Neural cell (in vitro differentiated cells): ENCODE measurements at regions not wholly inside any gene's neighbourhood (a gene's known extent, or its start where the extent isn't known, plus 50 kb on each side); places are given as distances from the start of the nearest gene placed in this dataset.
"Not testable (repeated sequence)": the region's sequence is repeated elsewhere in the genome, so short reads cannot be mapped to it uniquely, and the experiment has no call there.

ENCODE experiments used
- H2AFZ ChIP-seq: fragments of 200-600, 300-800 bp; sonication (generic), shearing (Covaris generic); 2 replicates; pipeline ENCODE4 v1.6.0; 2014; ENCODE audit warnings: low read depth, mild to moderate bottlenecking, antibody characterized with exemption, low read length, moderate library complexity
- H3F3A ChIP-seq: fragments of 200-600 bp; shearing (Covaris generic); 2 replicates; pipeline ENCODE4 v1.6.1; 2016; ENCODE audit warnings: mild to moderate bottlenecking, moderate library complexity, mixed read lengths, antibody characterized with exemption, low read length; ENCODE audit not compliant: insufficient read depth, poor library complexity, severe bottlenecking
- H3K27ac ChIP-seq: fragments of 200-600, 300-800 bp; sonication (generic), shearing (Covaris generic); 2 replicates; pipeline ENCODE4 v1.5.1; 2014; ENCODE audit warnings: mild to moderate bottlenecking, low read length, moderate library complexity
- H3K27me3 ChIP-seq: fragments of 300-800, 200-600 bp; sonication (generic), shearing (Covaris generic); 2 replicates; pipeline ENCODE4 v1.6.0; 2014; ENCODE audit warnings: mild to moderate bottlenecking, low read depth, low read length, moderate library complexity; ENCODE audit not compliant: insufficient read depth
- H3K36me3 ChIP-seq: fragments of 300-800, 200-600 bp; sonication (generic), shearing (Covaris generic); 2 replicates; pipeline ENCODE4 v1.5.1; 2014; ENCODE audit warnings: mild to moderate bottlenecking, antibody characterized with exemption, low read length, moderate library complexity; ENCODE audit not compliant: insufficient read depth
- H3K4me2 ChIP-seq: fragments of 300-800, 200-600 bp; sonication (generic), shearing (Covaris generic); 2 replicates; pipeline ENCODE4 v1.6.0; 2014; ENCODE audit warnings: mild to moderate bottlenecking, low read length
- H3K4me3 ChIP-seq: fragments of 300-800, 200-600 bp; sonication (generic), shearing (Covaris generic); 2 replicates; pipeline ENCODE4 v1.5.1; 2014; ENCODE audit warnings: mild to moderate bottlenecking, low read length, moderate library complexity
- H3K79me2 ChIP-seq: fragments of 200-600 bp; shearing (Covaris generic); replicated peaks from 2 replicates; pipeline ENCODE4 v1.6.0; 2014; ENCODE audit warnings: mild to moderate bottlenecking, low read length, moderate library complexity; ENCODE audit not compliant: insufficient read depth
- H3K9ac ChIP-seq: fragments of 300-800, 200-600 bp; sonication (generic), shearing (Covaris generic); 2 replicates; pipeline ENCODE4 v1.6.1; 2016; ENCODE audit warnings: mild to moderate bottlenecking, low read length, mixed read lengths
- H3K9me2 ChIP-seq: fragments of 200-600 bp; shearing (Covaris generic); 2 replicates; pipeline ENCODE4 v1.6.1; 2016; ENCODE audit warnings: mild to moderate bottlenecking, low read length, mixed read lengths; ENCODE audit not compliant: insufficient read depth
- H3K9me3 ChIP-seq: fragments of 200-600, 300-800 bp; sonication (generic), shearing (Covaris generic); 2 replicates; pipeline ENCODE4 v1.6.1; 2016; ENCODE audit warnings: mild to moderate bottlenecking, mixed run types, low read length, moderate library complexity, mixed read lengths
- H4K20me1 ChIP-seq: fragments of 200-600 bp; shearing (Covaris generic); 2 replicates; pipeline ENCODE4 v1.6.1; 2016; ENCODE audit warnings: mild to moderate bottlenecking, mixed run types; ENCODE audit not compliant: insufficient read depth

- H3K4me3 ChIP-seq, H4K20me1 ChIP-seq, H3K79me2 ChIP-seq, H3K4me2 ChIP-seq, H3K36me3 ChIP-seq, H3K9me3 ChIP-seq, H3K9me2 ChIP-seq, H2AFZ ChIP-seq, H3K9ac ChIP-seq, H3F3A ChIP-seq, H3K27me3 ChIP-seq, H3K27ac ChIP-seq: not testable (repeated sequence)
Observed at GRCh38 chr2:242109819-242110218, 240.3 kb downstream of the RTP5 start.

GRCh38 chr2:242111954-242112353, 242.4 kb downstream of the RTP5 start:
- H3K36me3 ChIP-seq, H3K27ac ChIP-seq, H3K4me2 ChIP-seq, H3K79me2 ChIP-seq, H3K4me3 ChIP-seq, H3F3A ChIP-seq, H4K20me1 ChIP-seq, H3K9me3 ChIP-seq, H3K9me2 ChIP-seq, H2AFZ ChIP-seq, H3K27me3 ChIP-seq, H3K9ac ChIP-seq: not testable (repeated sequence)

- H3K9me2 ChIP-seq, H3K4me3 ChIP-seq, H3K9ac ChIP-seq, H4K20me1 ChIP-seq, H3K27me3 ChIP-seq, H3K79me2 ChIP-seq, H3K27ac ChIP-seq, H3K36me3 ChIP-seq, H3K9me3 ChIP-seq, H3F3A ChIP-seq, H3K4me2 ChIP-seq, H2AFZ ChIP-seq: not testable (repeated sequence)
Observed at GRCh38 chr2:242113492-242113891, 244.0 kb downstream of the RTP5 start.

- H3K4me3 ChIP-seq, H3K9me3 ChIP-seq, H3K9ac ChIP-seq, H4K20me1 ChIP-seq, H3F3A ChIP-seq, H3K36me3 ChIP-seq, H3K4me2 ChIP-seq, H3K27ac ChIP-seq, H2AFZ ChIP-seq, H3K79me2 ChIP-seq, H3K9me2 ChIP-seq, H3K27me3 ChIP-seq: not testable (repeated sequence)
Observed at GRCh38 chr2:242116676-242117075, 247.1 kb downstream of the RTP5 start.

GRCh38 chr2:242117305-242117704, 247.8 kb downstream of the RTP5 start:
- H3K4me3 ChIP-seq, H3K27me3 ChIP-seq, H2AFZ ChIP-seq, H3K9me2 ChIP-seq, H4K20me1 ChIP-seq, H3K36me3 ChIP-seq, H3K9ac ChIP-seq, H3K79me2 ChIP-seq, H3F3A ChIP-seq, H3K4me2 ChIP-seq, H3K27ac ChIP-seq, H3K9me3 ChIP-seq: not testable (repeated sequence)

- not testable (repeated sequence) for H3K9me2 ChIP-seq, H3K27ac ChIP-seq, H3K27me3 ChIP-seq, H3K4me3 ChIP-seq, H3K36me3 ChIP-seq, H2AFZ ChIP-seq, H4K20me1 ChIP-seq, H3K4me2 ChIP-seq, H3K79me2 ChIP-seq, H3K9me3 ChIP-seq, H3K9ac ChIP-seq, H3F3A ChIP-seq
Observed at GRCh38 chr2:242119682-242120081, 250.2 kb downstream of the RTP5 start.

GRCh38 chr2:242130682-242131081, 261.2 kb downstream of the RTP5 start:
- H2AFZ ChIP-seq, H3K27ac ChIP-seq, H3K36me3 ChIP-seq, H3K9me3 ChIP-seq, H3K27me3 ChIP-seq, H3K4me2 ChIP-seq, H3K4me3 ChIP-seq, H3F3A ChIP-seq, H3K79me2 ChIP-seq, H4K20me1 ChIP-seq, H3K9me2 ChIP-seq, H3K9ac ChIP-seq: not testable (repeated sequence)
